ENCODE measurements at regions not wholly inside any gene's neighbourhood (a gene's known extent, or its start where the extent isn't known, plus 50 kb on each side); places are given as distances from the start of the nearest gene placed in this dataset.
"Not testable (repeated sequence)": the region's sequence is repeated elsewhere in the genome, so short reads cannot be mapped to it uniquely, and the experiment has no call there.

GRCh38 chr11:87784862-87785261 lies 390.4 kb downstream of the RAB38 start:
- not testable (repeated sequence) for TF ChIP-seq CTCF (IDR thresholded peaks at IDR 0.05; ENCODE audit: low read depth, low read length, poor library complexity, severe bottlenecking); EZH2phosphoT487 (IDR thresholded peaks at IDR 0.05; ENCODE audit: borderline replicate concordance, low read length)
